Dermis microvascular lymphatic vessel endothelial cell (primary cell): ENCODE measurements at regions not wholly inside any gene's neighbourhood (a gene's known extent, or its start where the extent isn't known, plus 50 kb on each side); places are given as distances from the start of the nearest gene placed in this dataset.

Experiments
- DNase-seq, 2 donors: peaks; one replicate each; pipeline versions ENCODE4 v3.0.0 to v3.0.0-alpha.2; 2010; ENCODE audit warnings: low read depth in 2 of 2

DNA sequence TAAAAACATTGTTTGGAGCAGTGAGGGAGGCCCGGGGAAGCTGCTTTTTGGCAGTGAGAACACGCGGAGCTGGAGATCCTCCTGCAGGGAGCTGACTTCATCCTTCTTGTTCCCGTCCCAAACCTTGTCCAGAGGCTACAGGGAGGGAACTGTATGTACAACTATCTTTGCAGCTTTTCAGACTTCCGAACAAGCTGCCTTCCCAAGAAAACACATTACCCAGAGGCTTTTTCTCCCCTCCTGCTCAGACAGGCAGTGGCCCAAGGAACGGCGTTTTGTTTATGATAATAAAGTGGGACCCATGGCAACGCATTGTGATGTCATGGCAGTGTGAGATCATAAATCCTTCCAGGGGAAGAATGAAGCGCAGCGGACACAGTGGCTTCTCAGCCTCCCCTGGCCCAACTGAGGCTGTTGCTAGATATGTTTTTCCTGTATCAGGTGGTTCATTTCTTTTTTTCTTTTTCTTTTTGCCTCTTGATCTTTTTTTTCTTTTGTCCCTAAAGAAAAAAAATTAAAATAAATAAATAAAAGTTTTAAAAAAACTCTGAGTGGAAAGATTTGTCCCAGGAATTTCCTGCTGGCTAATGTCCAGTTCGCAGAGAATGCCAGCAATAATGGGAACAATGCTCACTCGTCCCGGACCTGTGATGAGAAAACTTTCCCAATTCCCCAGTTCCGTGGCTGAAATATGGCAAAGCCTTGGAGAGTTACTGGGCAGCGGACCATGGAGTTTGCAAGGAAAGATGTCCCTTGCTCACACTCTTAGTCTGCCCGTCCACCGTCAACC is 103.4 kb upstream of the MAP1LC3B2 start:
- DNase-seq: peak; percentile 95 to 99

DNA sequence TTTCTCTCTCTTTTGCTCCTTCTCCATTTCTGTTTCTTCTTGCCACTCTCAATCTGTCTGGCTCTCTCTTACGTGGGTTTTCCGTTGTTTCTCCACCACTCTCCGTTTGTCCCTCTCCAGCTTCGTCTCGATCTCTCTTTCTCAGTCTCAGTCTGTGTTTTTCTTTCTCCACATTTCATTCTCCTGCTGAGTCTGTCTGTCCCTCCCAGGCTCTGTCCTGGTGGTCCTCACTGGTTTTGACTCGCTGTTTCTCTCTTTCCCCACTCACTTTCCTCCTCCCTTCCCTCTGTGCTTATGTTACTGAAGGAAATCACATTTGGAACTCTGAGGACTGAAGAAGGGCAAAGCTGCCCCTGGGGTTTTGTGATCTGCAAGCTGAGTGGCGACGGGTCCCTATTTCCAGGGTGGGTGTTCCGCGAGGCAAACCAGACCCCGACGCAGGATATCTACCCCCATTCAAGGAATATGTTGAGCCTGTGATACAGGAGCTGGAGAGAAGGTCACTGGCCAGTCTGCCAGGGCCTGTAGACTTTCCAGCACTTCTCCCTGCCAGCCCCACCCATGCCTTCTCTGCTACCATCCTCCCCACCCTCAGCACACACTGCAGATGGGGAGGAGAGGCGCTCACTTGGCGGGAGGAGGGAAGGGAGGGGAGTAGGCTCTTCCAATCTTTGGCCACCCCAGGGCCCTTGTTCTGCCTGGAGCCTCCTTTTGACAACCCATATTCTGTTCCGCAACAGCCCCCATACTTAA is 102.7 kb upstream of the MAP1LC3B2 start:
- peak in 1 of 2 donors; percentile 28 for DNase-seq

DNA sequence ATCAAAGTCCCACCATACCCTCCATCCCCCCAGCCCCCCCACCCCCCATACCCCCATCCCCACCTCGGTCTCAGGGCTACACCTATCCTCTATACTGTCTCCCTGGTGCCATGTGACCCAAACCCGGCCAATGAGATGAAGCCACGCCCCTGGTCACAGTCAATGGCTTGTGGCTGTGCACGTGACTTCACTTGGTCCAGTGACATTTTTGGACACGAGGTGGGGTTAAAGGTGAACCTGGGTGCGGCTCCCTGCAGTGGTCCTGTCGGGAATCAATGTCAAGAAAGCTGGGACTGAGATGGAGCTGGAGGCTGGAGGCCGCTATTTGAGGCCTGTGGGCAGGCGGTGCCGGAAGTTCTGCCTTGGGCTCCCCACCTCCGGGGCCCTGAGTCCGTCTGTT is 100.7 kb upstream of the MAP1LC3B2 start:
- no peak for DNase-seq

DNA sequence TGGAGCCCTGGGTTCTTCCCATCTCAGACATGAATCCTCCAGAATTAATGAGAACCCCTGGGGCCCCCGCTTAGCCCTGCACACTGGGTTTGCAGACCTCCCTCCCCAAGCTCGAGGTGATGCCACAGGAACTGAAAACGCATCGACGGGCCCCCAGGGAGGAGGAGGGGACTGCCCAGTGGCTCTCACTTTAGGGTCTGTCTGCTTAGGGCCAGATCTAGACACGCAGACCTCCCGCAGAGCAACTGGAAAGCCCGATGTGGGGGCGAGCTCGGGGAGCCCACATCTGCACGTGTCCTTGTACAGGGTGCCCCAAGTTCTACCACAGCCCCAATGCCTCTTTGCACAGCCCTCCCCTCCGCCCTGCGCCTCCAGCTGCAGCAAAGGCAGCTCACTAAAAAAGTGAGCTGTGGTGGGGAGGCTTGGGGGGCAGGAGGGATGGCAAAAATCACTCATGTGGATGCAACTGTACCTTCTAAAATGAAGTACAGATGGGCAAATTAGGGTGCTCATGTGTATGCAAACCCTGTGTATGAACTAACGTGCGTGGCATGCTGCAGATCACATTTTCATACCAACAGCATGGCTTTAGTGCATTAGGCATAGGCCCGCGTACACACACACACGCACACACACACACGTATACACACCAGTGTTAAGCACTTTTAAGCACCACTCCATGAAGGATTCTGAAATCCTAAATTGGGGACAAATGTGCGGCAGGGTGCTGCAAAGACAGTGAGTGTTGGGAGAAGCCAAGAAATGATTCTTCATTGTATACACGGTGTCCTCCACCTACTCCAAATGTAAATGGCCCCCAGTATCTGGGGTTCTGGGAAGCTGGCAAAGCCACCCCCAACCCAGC is 99.9 kb upstream of the MAP1LC3B2 start:
- DNase-seq: no peak

DNA sequence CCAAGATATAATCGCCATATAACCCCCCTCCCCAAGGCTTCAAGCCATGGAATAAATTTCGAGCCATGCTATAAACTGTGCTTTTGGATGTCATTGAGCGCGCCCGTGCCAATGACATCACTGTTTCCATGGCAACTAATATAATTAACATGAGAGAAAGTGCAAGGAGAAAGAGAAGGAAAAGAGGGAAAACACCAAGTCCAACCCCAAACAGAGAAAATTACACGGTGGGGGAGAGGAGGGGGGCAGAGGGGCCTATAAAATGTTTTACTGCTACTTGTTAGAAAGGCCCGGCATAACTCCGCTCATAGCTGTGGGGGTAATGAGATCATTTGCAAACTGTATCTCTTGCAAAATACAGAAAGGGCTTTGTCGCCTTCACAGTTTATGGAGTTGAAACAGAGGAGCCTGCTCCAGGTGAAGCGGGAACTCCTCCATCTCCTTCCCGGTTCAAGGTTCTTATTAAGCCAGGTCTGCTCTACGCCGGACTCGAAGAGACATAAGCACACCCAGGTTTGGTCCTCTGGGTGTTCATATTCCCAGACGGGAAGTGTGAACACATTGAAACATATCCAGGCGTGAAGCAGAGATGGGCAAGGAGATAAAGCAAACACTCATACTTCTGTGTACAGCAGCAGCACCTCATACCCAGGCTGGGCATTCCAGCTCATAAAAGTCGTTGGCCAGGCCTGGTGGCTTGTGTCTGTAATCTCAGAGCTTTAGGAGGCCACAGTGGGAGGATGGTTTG is 99.1 kb upstream of the MAP1LC3B2 start:
- no peak for DNase-seq

DNA sequence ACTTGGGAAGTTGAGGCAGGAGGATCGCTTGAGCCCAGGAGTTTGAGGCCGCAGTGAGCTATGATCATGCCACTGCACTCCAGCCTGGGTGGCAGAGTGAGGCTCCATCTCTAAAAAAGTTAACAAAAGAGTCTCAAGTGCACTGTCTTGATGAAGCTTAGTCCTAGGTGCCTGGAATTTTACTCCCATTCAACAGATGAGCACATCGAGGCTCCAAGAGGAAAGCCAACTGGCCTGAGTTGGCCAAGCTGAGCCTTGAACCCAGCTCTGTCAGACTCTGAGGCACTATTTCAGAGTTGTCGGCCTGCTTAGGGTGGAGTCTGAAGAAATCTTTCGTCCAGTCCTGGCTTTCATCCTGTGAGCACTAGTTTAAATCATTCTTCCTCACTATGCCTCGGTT is 98.1 kb upstream of the MAP1LC3B2 start:
- no peak for DNase-seq

DNA sequence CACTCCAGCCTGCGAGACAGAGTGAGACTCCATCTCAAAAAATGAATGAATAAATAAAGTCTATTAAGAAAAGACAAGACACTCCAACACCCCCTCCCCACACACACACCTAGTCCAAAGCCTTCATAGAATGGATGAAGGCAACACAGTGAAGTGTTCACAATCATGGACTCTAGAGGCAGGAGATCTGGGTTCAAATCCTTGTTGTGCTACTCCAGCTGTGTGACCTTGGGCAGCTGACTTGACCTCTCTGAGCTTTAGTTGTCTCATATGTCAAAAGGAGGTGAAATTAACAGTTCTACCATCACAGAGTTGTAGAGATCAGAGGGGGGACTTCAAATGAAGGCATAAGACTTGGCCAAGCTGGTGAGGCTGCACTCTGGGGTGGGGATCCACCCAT is 95.8 kb upstream of the MAP1LC3B2 start:
- DNase-seq: no peak

DNA sequence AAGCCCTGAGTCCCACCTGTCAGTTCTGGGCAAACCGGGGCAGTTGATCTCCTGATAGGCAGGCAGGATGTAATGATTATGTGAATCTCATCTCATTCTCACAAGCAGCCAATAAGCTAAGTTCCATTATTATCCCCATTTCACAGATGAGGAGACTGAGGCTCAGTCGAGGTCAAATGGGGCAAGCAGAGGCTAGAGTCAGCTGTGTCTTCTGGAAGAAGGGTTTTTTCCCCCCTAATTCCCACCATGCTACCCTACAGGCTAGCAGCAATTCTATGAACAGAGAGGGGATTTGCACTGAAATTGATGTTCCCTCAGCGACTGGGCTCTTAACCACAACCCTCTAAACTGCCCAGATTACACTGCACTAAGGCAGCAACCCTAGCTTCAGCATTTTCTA is 93.8 kb upstream of the MAP1LC3B2 start:
- DNase-seq: no peak

DNA sequence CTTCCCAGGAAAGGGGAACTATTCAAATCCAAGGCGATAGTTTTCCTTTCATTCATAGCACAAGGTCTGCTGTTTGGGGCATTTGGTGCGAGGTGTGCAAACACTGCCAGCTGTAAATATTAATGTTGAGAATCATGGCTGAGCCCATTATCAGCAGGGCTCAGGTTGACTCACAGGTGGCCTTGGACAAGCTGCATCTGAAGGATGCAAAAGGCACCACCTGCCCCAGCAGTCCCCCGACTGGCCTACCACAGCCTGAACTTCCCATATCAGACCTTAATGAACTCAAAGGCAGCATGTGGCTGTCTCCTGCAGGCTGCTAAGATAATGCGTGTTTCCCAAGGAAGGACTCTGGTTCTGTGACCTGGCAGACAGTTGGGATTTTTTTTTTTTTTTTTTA is 93.3 kb upstream of the MAP1LC3B2 start:
- no peak for DNase-seq

DNA sequence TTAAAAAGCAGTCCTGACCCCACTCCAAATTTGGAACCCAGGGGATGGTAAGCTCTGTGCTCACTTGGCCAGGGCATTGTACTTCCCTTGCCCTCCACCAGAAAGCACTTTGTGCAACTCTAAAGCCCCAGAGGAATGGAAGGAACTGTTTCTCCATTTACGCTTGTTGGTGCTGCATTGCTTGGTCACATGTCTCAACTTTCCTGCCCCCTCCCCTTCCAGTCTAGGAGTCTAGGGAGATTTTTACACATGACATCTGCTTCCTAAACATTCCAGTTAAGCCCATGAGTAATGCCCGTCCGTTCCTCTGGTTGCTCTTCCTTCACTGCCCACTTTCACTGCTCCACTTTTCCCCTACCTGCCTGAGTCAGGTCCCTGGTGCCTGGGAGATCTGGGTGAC is 92.6 kb upstream of the MAP1LC3B2 start:
- peak in 1 of 2 donors; percentile 60 for DNase-seq

DNA sequence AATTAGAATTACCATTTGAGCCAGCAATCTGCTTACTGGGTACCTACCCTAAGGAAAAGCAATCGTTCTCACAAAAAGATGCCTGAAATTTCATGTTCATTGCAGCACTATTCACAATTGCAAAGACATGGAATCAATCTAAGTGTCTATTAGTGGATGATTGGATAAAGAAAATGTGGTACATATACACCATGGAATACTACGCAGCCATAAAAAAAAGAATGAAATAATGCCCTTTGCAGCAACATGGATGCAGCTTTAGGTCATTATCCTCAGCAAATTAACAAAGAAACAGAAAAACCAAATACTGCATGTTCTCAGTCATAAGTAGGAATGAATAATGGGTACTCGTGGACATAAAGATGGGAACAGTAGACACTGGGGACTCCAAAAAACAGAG is 89.8 kb upstream of the MAP1LC3B2 start:
- DNase-seq: no peak

DNA sequence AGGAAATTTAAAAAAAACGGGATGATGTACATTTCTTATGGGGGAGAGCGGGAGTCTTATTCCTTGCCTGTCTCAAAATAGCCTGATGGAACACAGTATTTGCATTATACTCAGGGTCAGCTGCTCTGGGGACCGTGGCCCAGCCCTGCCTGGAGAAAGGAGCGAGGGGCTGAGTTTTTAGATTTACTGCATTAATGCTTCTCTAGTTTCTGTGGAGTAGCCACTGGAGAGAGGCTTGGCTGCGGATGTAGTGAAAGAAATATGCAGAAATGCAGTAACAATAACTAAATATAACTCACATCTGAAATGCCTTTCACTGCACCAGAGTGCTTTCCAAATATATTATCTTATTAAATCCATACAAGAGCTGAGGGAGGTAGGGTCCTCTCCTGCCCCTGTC is 87.6 kb upstream of the MAP1LC3B2 start:
- no peak for DNase-seq

DNA sequence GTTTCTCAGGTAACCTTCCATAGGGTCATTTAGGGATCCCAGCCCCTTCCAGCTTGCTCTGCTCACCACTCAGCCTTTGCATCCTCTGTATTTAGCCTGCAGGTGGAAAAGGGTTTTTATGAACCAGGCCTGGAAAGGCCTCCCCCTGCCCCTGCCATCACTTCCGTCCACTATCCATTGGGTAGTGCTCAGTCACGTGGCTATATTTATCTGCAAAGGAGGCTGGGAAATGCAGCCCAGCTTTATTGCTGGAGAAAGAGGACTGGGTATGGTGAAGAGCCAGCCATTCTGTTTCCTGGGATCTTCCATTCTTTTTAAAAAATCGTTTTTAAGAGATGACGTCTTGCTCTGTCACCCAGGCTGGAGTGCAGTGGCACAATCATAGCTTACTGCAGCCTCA is 87.0 kb upstream of the MAP1LC3B2 start:
- no peak for DNase-seq

DNA sequence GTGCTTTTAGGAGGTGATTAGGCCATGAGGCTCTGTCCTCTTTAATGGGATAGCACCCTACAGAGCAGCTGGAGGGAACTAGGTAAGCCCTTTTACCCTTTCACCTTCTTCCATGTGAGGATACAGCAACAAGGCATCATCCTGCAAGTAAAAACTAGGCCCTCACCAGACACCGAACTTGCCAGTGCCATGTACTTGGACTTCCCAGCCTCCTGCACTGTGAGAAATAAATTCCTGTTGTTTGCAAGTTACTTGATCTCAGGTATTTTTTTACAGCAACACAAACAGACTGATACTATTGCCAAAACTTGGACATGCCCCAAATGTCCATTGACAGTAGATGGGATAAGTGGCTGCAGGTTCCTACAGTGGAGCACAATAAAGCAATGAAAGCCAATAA is 85.8 kb upstream of the MAP1LC3B2 start:
- DNase-seq: no peak

DNA sequence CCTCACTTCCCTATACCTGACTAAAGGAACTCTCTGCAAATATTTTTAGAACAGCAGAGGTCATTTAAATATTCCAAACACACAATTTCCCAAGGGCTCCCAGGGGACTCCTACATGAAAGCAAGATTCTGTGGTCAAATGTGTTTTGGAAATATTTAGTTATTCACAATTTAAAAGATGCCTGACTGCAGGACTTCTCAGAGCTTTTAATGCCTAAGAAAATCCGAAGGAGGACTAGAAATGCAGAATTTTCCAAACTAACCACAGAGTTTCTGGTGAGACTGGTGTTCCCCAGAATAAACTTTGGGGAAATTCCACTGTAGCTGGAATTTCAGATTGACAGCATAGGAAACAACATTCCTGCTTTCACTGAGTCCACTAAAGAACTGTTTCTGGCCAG is 84.8 kb upstream of the MAP1LC3B2 start:
- DNase-seq: no peak

DNA sequence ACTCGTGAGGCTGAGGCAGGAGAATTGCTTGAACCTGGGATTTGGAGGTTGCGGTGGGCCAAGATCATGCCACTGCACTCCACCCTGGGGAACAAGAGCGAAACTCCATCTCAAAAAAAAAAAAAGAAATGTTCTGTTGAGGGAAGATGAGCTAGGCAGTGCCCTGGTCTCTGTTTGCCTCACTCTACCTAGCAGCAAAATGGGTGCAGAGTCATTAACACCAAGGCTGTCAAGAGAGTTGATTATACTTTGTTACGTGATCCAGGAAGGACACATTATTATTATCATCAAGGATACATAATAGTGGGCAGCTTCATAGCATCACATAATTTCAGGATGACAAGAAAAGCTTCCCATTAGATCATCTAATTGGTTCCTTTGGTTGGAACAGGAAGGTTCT is 84.3 kb upstream of the MAP1LC3B2 start:
- DNase-seq: no peak

DNA sequence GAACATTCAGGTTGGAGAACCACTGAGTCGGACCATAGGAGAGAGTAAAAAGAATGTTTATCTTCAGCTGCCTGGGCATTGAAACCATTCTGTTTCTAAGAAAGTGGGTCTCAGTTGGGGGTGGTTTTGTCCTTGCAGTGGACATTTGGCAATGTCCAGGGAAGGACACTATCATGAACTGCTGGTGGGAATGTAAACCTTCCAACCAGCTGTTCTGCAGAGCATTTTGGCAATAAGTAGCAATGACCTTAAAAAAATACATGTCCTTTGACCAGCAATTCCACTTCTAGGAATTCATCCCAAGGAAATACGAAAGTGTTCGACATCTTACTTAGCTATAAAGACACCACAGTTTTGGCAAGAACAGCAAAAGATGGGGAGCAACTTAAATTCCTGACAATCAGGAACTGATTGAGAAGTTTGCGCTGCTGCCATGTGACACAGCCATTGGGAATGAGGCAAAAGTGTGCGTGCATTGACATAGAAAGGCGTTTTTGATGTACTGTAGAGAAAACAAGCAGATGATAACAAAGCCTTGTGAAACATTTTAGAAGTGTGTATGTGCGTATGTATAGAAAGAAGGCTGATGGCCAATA is 82.9 kb upstream of the MAP1LC3B2 start:
- no peak for DNase-seq

DNA sequence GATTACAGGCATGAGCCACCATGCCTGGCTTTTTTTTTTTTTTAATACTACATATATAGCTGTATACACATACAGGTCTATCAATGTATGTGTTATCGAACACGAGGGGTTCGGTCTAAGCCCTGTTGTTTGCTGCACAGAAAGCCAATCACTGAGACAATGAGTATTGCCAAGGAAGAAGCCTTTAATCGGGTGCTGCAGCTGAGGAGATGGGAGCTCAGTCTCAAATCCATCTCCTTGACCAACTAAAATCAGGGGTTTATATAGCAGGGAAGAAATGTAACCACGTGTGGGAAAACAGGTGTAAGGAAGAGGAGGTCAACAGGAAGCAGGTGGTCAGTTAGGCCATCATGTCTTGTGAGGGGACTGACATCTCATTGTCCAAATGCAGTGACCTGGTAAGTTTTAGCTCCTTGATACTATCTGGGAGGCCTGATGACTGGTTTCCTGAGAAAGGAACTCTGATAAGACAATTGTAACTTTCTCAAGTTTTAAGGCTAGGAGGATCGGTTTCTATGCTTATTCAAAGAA is 80.9 kb upstream of the MAP1LC3B2 start:
- DNase-seq: peak in 1 of 2 donors; percentile 53

DNA sequence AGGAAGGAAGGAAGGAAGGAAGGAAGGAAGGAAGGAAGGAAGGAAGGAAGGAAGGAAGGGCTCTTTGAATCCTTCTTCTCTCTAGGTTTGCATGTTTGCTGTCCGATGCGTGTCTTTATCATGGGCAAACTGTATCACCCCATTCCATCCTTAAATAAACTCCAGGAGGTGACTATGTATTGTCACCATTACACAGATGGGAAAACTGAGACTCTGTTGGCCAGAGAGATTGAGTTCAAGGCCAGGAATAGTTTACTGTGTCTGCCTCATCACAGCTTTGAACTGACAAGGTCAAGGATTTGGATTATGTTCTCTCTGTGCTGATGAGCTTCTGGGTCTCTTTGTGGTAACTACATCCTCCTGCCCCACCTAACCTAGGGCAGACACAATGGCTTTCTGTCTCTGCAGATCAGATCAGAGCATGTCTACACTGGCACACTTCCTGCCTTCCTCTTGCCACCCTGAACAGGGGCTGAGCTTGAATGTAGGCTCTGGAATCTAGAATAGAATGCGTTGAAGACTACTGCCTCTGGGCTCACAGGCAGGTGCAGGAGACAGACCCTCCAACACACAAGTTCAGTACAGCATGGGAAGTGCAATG is 78.9 kb upstream of the MAP1LC3B2 start:
- no peak for DNase-seq

DNA sequence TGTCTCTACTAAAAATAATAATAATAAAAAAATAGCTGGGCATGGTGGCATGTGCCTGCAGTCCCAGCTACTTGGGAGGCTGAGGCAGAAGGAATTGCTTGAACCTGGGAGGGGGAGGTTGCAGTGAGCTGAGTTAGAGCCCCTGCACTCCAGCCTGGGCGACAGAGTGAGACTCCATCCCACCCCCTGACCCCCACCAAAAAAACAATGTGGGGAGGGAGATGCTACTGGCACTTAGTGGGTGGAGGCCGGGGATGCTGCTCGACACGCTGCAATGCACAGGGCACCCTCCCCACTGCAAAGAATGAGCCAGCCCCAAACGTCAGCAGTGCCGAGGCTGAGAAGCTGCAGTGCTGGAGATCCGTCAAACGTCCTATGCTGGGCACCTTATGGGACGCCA is 77.5 kb upstream of the MAP1LC3B2 start:
- DNase-seq: no peak
